H9 (cell line): ENCODE measurements at regions not wholly inside any gene's neighbourhood (a gene's known extent, or its start where the extent isn't known, plus 50 kb on each side); places are given as distances from the start of the nearest gene placed in this dataset.

ENCODE experiments used
- DNase-seq: peaks from one replicate; pipeline ENCODE4 v3.0.0-alpha.2; 2017
- H2AFZ ChIP-seq: one replicate; pipeline ENCODE4 v1.6.1; 2013; ENCODE audit warnings: mild to moderate bottlenecking, low read length, control low read depth, moderate library complexity
- H2AK5ac ChIP-seq: 2 replicates; pipeline ENCODE4 v1.6.1; 2013; ENCODE audit warnings: low read length, control low read depth, mixed read lengths; ENCODE audit not compliant: insufficient read length
- H2BK120ac ChIP-seq: one replicate; pipeline ENCODE4 v1.6.1; 2013; ENCODE audit warnings: low read depth, mild to moderate bottlenecking, low read length, control low read depth, inconsistent platforms; ENCODE audit not compliant: poor library complexity, severe bottlenecking
- H2BK12ac ChIP-seq: 2 replicates; pipeline ENCODE4 v1.6.1; 2013; ENCODE audit warnings: low read length, control low read depth, mixed read lengths, low read depth; ENCODE audit not compliant: insufficient read length
- H2BK15ac ChIP-seq: 2 replicates; pipeline ENCODE4 v1.6.1; 2013; ENCODE audit warnings: low read depth, low read length, control low read depth
- H2BK20ac ChIP-seq: one replicate; pipeline ENCODE4 v1.6.1; 2013; ENCODE audit warnings: low read depth, mild to moderate bottlenecking, low read length, control low read depth, inconsistent platforms; ENCODE audit not compliant: poor library complexity, severe bottlenecking
- H2BK5ac ChIP-seq: 2 replicates; pipeline ENCODE4 v1.6.1; 2013; ENCODE audit warnings: low read length, control low read depth, mixed read lengths; ENCODE audit not compliant: insufficient read length
- H3K14ac ChIP-seq: 2 replicates; pipeline ENCODE4 v1.6.1; 2013; ENCODE audit warnings: low read length, control low read depth; ENCODE audit not compliant: insufficient read depth
- H3K18ac ChIP-seq: 2 replicates; pipeline ENCODE4 v1.6.1; 2013; ENCODE audit warnings: low read depth, mild to moderate bottlenecking, mixed read lengths, low read length, control low read depth; ENCODE audit not compliant: insufficient read length
- H3K23ac ChIP-seq: 2 replicates; pipeline ENCODE4 v1.6.1; 2013; ENCODE audit warnings: low read length, control low read depth, mixed read lengths, low read depth; ENCODE audit not compliant: insufficient read length
- H3K23me2 ChIP-seq: 2 replicates; pipeline ENCODE4 v1.6.1; 2013; ENCODE audit warnings: low read depth, mild to moderate bottlenecking, mixed read lengths, low read length, control low read depth; ENCODE audit not compliant: insufficient read length, poor library complexity, severe bottlenecking
- H3K27ac ChIP-seq: 2 replicates; pipeline ENCODE4 v1.5.1; 2013; ENCODE audit warnings: low read length, control low read depth, mixed read lengths, low read depth; ENCODE audit not compliant: insufficient read length
- H3K27me3 ChIP-seq: 2 replicates; pipeline ENCODE4 v1.6.1; 2013; ENCODE audit warnings: low read length, control low read depth, inconsistent platforms; ENCODE audit not compliant: insufficient read depth
- H3K4ac ChIP-seq: 2 replicates; pipeline ENCODE4 v1.6.1; 2013; ENCODE audit warnings: low read depth, mild to moderate bottlenecking, control low read depth, inconsistent platforms, low read length, moderate library complexity
- H3K4me1 ChIP-seq: 2 replicates; pipeline ENCODE4 v1.6.1; 2013; ENCODE audit warnings: low read length, control low read depth, inconsistent platforms; ENCODE audit not compliant: insufficient read depth
- H3K4me2 ChIP-seq: 2 replicates; pipeline ENCODE4 v1.6.1; 2013; ENCODE audit warnings: low read length, control low read depth, mixed read lengths; ENCODE audit not compliant: insufficient read length, insufficient read depth
- H3K56ac ChIP-seq: 2 replicates; pipeline ENCODE4 v1.6.1; 2013; ENCODE audit warnings: low read depth, mild to moderate bottlenecking, mixed read lengths, low read length, control low read depth; ENCODE audit not compliant: insufficient read length
- H3K79me1 ChIP-seq: 2 replicates; pipeline ENCODE4 v1.6.1; 2013; ENCODE audit warnings: low read depth, mild to moderate bottlenecking, moderate library complexity, low read length, control low read depth, inconsistent platforms; ENCODE audit not compliant: insufficient read depth, poor library complexity, severe bottlenecking
- H3K79me2 ChIP-seq: 2 replicates; pipeline ENCODE4 v1.6.1; 2013; ENCODE audit warnings: low read length, control low read depth, inconsistent platforms; ENCODE audit not compliant: insufficient read depth
- H3K9ac ChIP-seq: 2 replicates; pipeline ENCODE4 v1.6.1; 2013; ENCODE audit warnings: low read length, control low read depth, mixed read lengths; ENCODE audit not compliant: insufficient read length; ENCODE audit errors: extremely low read depth
- H3K9me3 ChIP-seq: one replicate; pipeline ENCODE4 v1.6.1; 2013; ENCODE audit warnings: low read depth, low read length, inconsistent platforms; ENCODE audit not compliant: control insufficient read depth
- H3T11ph ChIP-seq: one replicate; pipeline ENCODE4 v1.6.1; 2013; ENCODE audit warnings: mild to moderate bottlenecking, low read length, control low read depth, inconsistent platforms
- H4K20me1 ChIP-seq: one replicate; pipeline ENCODE4 v1.6.1; 2013; ENCODE audit not compliant: control insufficient read depth, insufficient read length, insufficient read depth
- H4K5ac ChIP-seq: 2 replicates; pipeline ENCODE4 v1.6.1; 2013; ENCODE audit warnings: low read depth, mild to moderate bottlenecking, mixed read lengths, low read length, control low read depth; ENCODE audit not compliant: insufficient read length
- H4K8ac ChIP-seq: replicated peaks from 2 replicates; pipeline ENCODE4 v1.6.1; 2013; ENCODE audit warnings: low read length, control low read depth, mixed read lengths, low read depth; ENCODE audit not compliant: insufficient read length
- H4K91ac ChIP-seq: 2 replicates; pipeline ENCODE4 v1.6.1; 2013; ENCODE audit warnings: low read depth, mild to moderate bottlenecking, moderate library complexity, mixed read lengths, low read length, control low read depth; ENCODE audit not compliant: insufficient read length
- H3K27ac Mint-ChIP-seq, 3 experiments: 2 replicates in 2 of 3; 3 replicates in 1 of 3; pipeline ENCODE4 v1.8.0; 2020 to 2021; ENCODE audit warnings: mixed read lengths in 3 of 3, mild to moderate bottlenecking in 1 of 3, moderate library complexity in 1 of 3
- H3K27me3 Mint-ChIP-seq: 2 replicates; pipeline ENCODE4 v1.8.0; 2021; ENCODE audit warnings: low read depth, mild to moderate bottlenecking, moderate library complexity, mixed read lengths
- H3K36me3 Mint-ChIP-seq, 3 experiments: 2 replicates in 2 of 3; 3 replicates in 1 of 3; pipeline ENCODE4 v1.8.0; 2020 to 2021; ENCODE audit warnings: low read depth in 3 of 3, mixed read lengths in 3 of 3; ENCODE audit not compliant: insufficient read depth in 1 of 3
- H3K4me1 Mint-ChIP-seq, 2 experiments: 2 replicates each; pipeline ENCODE4 v1.8.0; 2020; ENCODE audit warnings: mixed read lengths in 2 of 2
- H3K4me3 Mint-ChIP-seq, 2 experiments: 2 replicates in 1 of 2; 3 replicates in 1 of 2; pipeline ENCODE4 v1.8.0; 2020 to 2021; ENCODE audit warnings: mild to moderate bottlenecking in 2 of 2, mixed read lengths in 2 of 2, moderate library complexity in 1 of 2
- H3K9me3 Mint-ChIP-seq, 2 experiments: 2 replicates in 1 of 2; 3 replicates in 1 of 2; pipeline ENCODE4 v1.8.0; 2020; ENCODE audit warnings: mild to moderate bottlenecking in 2 of 2, mixed read lengths in 2 of 2, moderate library complexity in 1 of 2
- CTCF ChIP-seq: fragments of 200-600 bp; sonication (generic); conservative IDR thresholded peaks from 3 replicates; pipeline ENCODE4 v1.8.0; 2021; ENCODE audit warnings: antibody characterized with exemption, mild to moderate bottlenecking
- WGBS: extraction: QIAGEN DNeasy Blood & Tissue Kit; methylation state at CpG from one replicate; pipeline ENCODE4 v1.1.7; 2013; ENCODE audit warnings: missing lambda C conversion rate, low lambda C conversion rate, mixed read lengths; ENCODE audit not compliant: insufficient read length; ENCODE audit errors: extremely low coverage; 5-methylcytosine and 5-hydroxymethylcytosine counted together

- no peaks in the 10 kb centered on the region for H3K9me3 ChIP-seq
- H2BK120ac ChIP-seq = no peak overlapping the region
- no peak overlapping the region for H4K5ac ChIP-seq
- H3K18ac ChIP-seq = no peak overlapping the region
- H2AK5ac ChIP-seq = no peak overlapping the region
- Mint-ChIP-seq H3K4me3 (no peak overlapping the region), H3K9me3 (peaks cover 7% of the 10 kb centered on the region in 2 experiments; a peak in 4 of 5 replicates), H3K4me1 (peaks cover 6 to 7% of the 10 kb centered on the region in 2 experiments), H3K27me3 (no peaks in the 10 kb centered on the region), H3K27ac (no peak overlapping the region), H3K36me3 (peaks cover 0 to 10% (median 3%) of the 10 kb centered on the region in 3 experiments; a peak in 3 of 7 replicates)
- DNase-seq = no peak
- no peaks in the 10 kb centered on the region for H3K79me1 ChIP-seq
- no peak overlapping the region for H2BK20ac ChIP-seq
- H3K79me2 ChIP-seq = no peaks in the 10 kb centered on the region
- H3K27ac ChIP-seq = no peak overlapping the region
- H2BK12ac ChIP-seq = no peak overlapping the region
- WGBS = no CpG with 5 or more reads among the region's 2 CpGs
- H2AFZ ChIP-seq = no peak overlapping the region
- H3K27me3 ChIP-seq = no peaks in the 10 kb centered on the region
- H2BK15ac ChIP-seq = no peak overlapping the region
- no peak for TF ChIP-seq CTCF
- no peak overlapping the region for H3K4ac ChIP-seq
- H3K4me1 ChIP-seq = no peaks in the 10 kb centered on the region
- no peak overlapping the region for H2BK5ac ChIP-seq
- H3K14ac ChIP-seq = no peak overlapping the region
- no peak overlapping the region for H3T11ph ChIP-seq
- H3K23ac ChIP-seq = no peak overlapping the region
- H3K23me2 ChIP-seq = no peaks in the 10 kb centered on the region
- no peak overlapping the region for H3K9ac ChIP-seq
- H3K4me2 ChIP-seq = no peak overlapping the region
- H3K56ac ChIP-seq = no peak overlapping the region
- no peak overlapping the region for H4K8ac ChIP-seq
- H4K20me1 ChIP-seq = no peaks in the 10 kb centered on the region
- H4K91ac ChIP-seq = no peak overlapping the region
Measured at GRCh38 chr14:87268997-87269396, 724.0 kb downstream of the GALC start.
